ENCODE measurements at regions not wholly inside any gene's neighbourhood (a gene's known extent, or its start where the extent isn't known, plus 50 kb on each side); places are given as distances from the start of the nearest gene placed in this dataset.

DNA sequence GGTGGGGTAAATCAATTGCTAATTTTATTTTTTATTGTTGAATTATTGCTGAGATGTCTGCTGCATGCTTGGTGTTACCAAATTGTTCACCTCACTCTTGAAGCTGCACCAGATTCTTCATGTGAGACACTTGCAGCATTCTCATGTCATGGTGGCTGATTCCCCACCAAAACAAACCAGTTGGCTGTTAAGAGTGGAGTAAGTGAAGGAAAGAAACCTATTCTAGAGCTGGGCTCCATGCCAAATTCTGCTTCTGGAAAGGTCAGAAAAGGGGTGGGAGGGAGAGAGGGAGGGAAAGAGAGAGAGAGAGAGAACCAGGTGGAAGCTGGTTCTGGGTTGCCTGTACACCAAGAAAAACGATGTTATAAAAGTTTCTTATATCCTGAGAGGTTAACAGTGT lies 317.5 kb upstream of the THRB start:
- no peaks in the 10 kb centered on the region for H4K20me1 ChIP-seq (ENCODE audit: control insufficient read depth, extremely low read depth, insufficient read depth, low read length)

GRCh38 chr3:24818055-24818454 lies 323.4 kb upstream of the THRB start:
- Histone ChIP-seq H4K20me1 (ENCODE audit: control insufficient read depth, extremely low read depth, insufficient read depth, low read length) (no peaks in the 10 kb centered on the region), H3K4me2 (ENCODE audit: control insufficient read depth, extremely low read depth, insufficient read depth, low read depth, low read length) (no peak overlapping the region), H3K27me3 (ENCODE audit: control insufficient read depth, extremely low read depth, insufficient read depth, low read length) (no peaks in the 10 kb centered on the region), H3K9ac (ENCODE audit: control insufficient read depth, extremely low read depth, insufficient read depth, low read length) (no peak overlapping the region), H3K79me2 (ENCODE audit: control insufficient read depth, insufficient read depth, low read length) (no peaks in the 10 kb centered on the region), H3K27ac (ENCODE audit: control insufficient read depth, insufficient read depth, low read length) (no peak overlapping the region), H3K9me1 (ENCODE audit: control insufficient read depth, extremely low read depth, insufficient read depth, low read length) (no peaks in the 10 kb centered on the region), H3K9me3 (ENCODE audit: control insufficient read depth, low read depth, low read length) (no peaks in the 10 kb centered on the region), H3K36me3 (ENCODE audit: control insufficient read depth in 2 of 2, extremely low read depth in 1 of 2, insufficient read depth in 2 of 2, low read length in 2 of 2) (no peaks in the 10 kb centered on the region), H3K4me1 (ENCODE audit: control insufficient read depth, extremely low read depth, insufficient read depth, low read length) (no peaks in the 10 kb centered on the region), H2AFZ (ENCODE audit: control insufficient read depth, low read length) (no peak overlapping the region), H3K4me3 (ENCODE audit: control insufficient read depth in 2 of 3, extremely low read depth in 1 of 3, insufficient read depth in 2 of 3, low read depth in 1 of 3, low read length in 3 of 3) (no peak overlapping the region)
- DNase-seq (ENCODE audit: low read depth, low spot score) (no peak), FAIRE-seq (no peak)
- no peak for TF ChIP-seq CTCF (optimal IDR thresholded peaks at IDR 0.05 in 1 of 3, IDR thresholded peaks at IDR 0.05 in 1 of 3, conservative IDR thresholded peaks at IDR 0.05 in 1 of 3; ENCODE audit: extremely low read depth in 1 of 3, insufficient read depth in 2 of 3, low read length in 3 of 3)
- TF ChIP-seq EZH2 (IDR thresholded peaks at IDR 0.05; ENCODE audit: low read length): no peak
- dilution Hi-C loops (cut with MboI; ENCODE audit: extremely low pct_ligation_motif_present, low sequenced_read_pairs): no loop called here

More for the DNA sequence above, 317.5 kb upstream of the THRB start:
- Histone ChIP-seq H3K79me2 (ENCODE audit: control insufficient read depth, insufficient read depth, low read length) (no peaks in the 10 kb centered on the region), H3K4me3 (ENCODE audit: control insufficient read depth in 2 of 3, extremely low read depth in 1 of 3, insufficient read depth in 2 of 3, low read depth in 1 of 3, low read length in 3 of 3) (no peak overlapping the region), H3K27ac (ENCODE audit: control insufficient read depth, insufficient read depth, low read length) (no peak overlapping the region), H3K4me2 (ENCODE audit: control insufficient read depth, extremely low read depth, insufficient read depth, low read depth, low read length) (no peak overlapping the region), H3K9me1 (ENCODE audit: control insufficient read depth, extremely low read depth, insufficient read depth, low read length) (no peaks in the 10 kb centered on the region), H2AFZ (ENCODE audit: control insufficient read depth, low read length) (no peak overlapping the region), H3K36me3 (ENCODE audit: control insufficient read depth in 2 of 2, extremely low read depth in 1 of 2, insufficient read depth in 2 of 2, low read length in 2 of 2) (no peaks in the 10 kb centered on the region), H3K9ac (ENCODE audit: control insufficient read depth, extremely low read depth, insufficient read depth, low read length) (no peak overlapping the region), H3K27me3 (ENCODE audit: control insufficient read depth, extremely low read depth, insufficient read depth, low read length) (no peaks in the 10 kb centered on the region), H3K9me3 (ENCODE audit: control insufficient read depth, low read depth, low read length) (no peaks in the 10 kb centered on the region), H3K4me1 (ENCODE audit: control insufficient read depth, extremely low read depth, insufficient read depth, low read length) (no peaks in the 10 kb centered on the region)
- DNase-seq (ENCODE audit: low read depth, low spot score) (no peak), FAIRE-seq (no peak)
- dilution Hi-C loops (cut with MboI; ENCODE audit: extremely low pct_ligation_motif_present, low sequenced_read_pairs): no loop called here
- TF ChIP-seq CTCF (optimal IDR thresholded peaks at IDR 0.05 in 1 of 3, IDR thresholded peaks at IDR 0.05 in 1 of 3, conservative IDR thresholded peaks at IDR 0.05 in 1 of 3; ENCODE audit: extremely low read depth in 1 of 3, insufficient read depth in 2 of 3, low read length in 3 of 3): no peak
- no peak for TF ChIP-seq EZH2 (IDR thresholded peaks at IDR 0.05; ENCODE audit: low read length)
